ENCODE measurements at regions not wholly inside any gene's neighbourhood (a gene's known extent, or its start where the extent isn't known, plus 50 kb on each side); places are given as distances from the start of the nearest gene placed in this dataset.

GRCh38 chr5:6856653-6857052 lies 143.4 kb downstream of the TENT4A start:
- Histone ChIP-seq H3K9ac (replicated peaks in 1 of 4; ENCODE audit: extremely low read depth in 1 of 4, low read depth in 3 of 4, low read length in 3 of 4) (no peak overlapping the region), H3K4me2 (ENCODE audit: insufficient read depth in 1 of 2, low read depth in 2 of 2, low read length in 2 of 2) (no peak overlapping the region), H3K9me3 (ENCODE audit: insufficient read depth in 2 of 2, low read depth in 1 of 2, low read length in 1 of 2) (peaks cover 14 to 19% of the 10 kb centered on the region in 2 experiments), H2AFZ (ENCODE audit: low read length) (no peak overlapping the region), H4K20me1 (replicated peaks in 1 of 2; ENCODE audit: control insufficient read depth in 1 of 2, insufficient read depth in 2 of 2, low read length in 2 of 2) (no peaks in the 10 kb centered on the region), H4K8ac (ENCODE audit: extremely low read depth, insufficient read depth, low read length) (no peak overlapping the region), H2BK5ac (ENCODE audit: low read depth, low read length) (no peak overlapping the region), H2BK15ac (ENCODE audit: low read length) (no peak overlapping the region), H3K79me2 (ENCODE audit: control insufficient read depth in 1 of 2, insufficient read depth in 2 of 2, low read length in 2 of 2) (no peaks in the 10 kb centered on the region), H2BK120ac (replicated peaks; ENCODE audit: low read depth, low read length) (no peak overlapping the region), H3K36me3 (ENCODE audit: control insufficient read depth in 2 of 4, insufficient read depth in 4 of 4, low read length in 3 of 4) (no peaks in the 10 kb centered on the region), H3K4me3 (ENCODE audit: extremely low read depth in 1 of 4, insufficient read depth in 2 of 4, low read depth in 3 of 4, low read length in 4 of 4) (no peak overlapping the region), H4K91ac (replicated peaks; ENCODE audit: insufficient read length, low read length) (no peak overlapping the region), H3K27me3 (replicated peaks in 1 of 4; ENCODE audit: control insufficient read depth in 3 of 4, extremely low read depth in 1 of 4, insufficient read depth in 3 of 4, low read length in 3 of 4) (no peaks in the 10 kb centered on the region), H2AK5ac (ENCODE audit: low read depth, low read length) (no peak overlapping the region), H3K23ac (ENCODE audit: insufficient read length) (no peak overlapping the region), H3K79me1 (ENCODE audit: low read depth, low read length) (no peaks in the 10 kb centered on the region; the same call in 1 of the 2 replicates), H2BK20ac (ENCODE audit: low read length) (no peak overlapping the region), H2BK12ac (ENCODE audit: low read depth, low read length) (no peak overlapping the region), H3K23me2 (ENCODE audit: low read depth, low read length) (no peaks in the 10 kb centered on the region), H4K5ac (ENCODE audit: insufficient read length, low read depth, low read length) (no peak overlapping the region), H3K27ac (ENCODE audit: low read depth, low read length) (no peak overlapping the region), H3K18ac (ENCODE audit: extremely low read depth, low read length) (no peak overlapping the region), H3K4ac (replicated peaks; ENCODE audit: insufficient read length, low read depth, low read length) (no peak overlapping the region), H3K4me1 (replicated peaks in 1 of 4; ENCODE audit: control insufficient read depth in 3 of 4, insufficient read depth in 4 of 4, low read length in 3 of 4) (no peaks in the 10 kb centered on the region), H3K56ac (replicated peaks; ENCODE audit: insufficient read length, low read depth, low read length) (no peak overlapping the region), H3K14ac (ENCODE audit: insufficient read length) (no peak overlapping the region)
- ChIA-PET CTCF (ENCODE audit: partially characterized antibody) (interaction anchor here (1.0 to 1.4 kb wide), 2 partner anchors 16 to 24 kb away, joined by 3 read pairs; no protein-coding TSS in a partner anchor), POLR2A (ENCODE audit: partially characterized antibody) (no interaction called here)
- 84% methylated on average over 5 of the region's 5 CpGs; no CpG with 5 or more reads in 1 of the 2 experiments for WGBS, 2 experiments (ENCODE audit: extremely low coverage in 1 of 2, insufficient coverage in 1 of 2, insufficient read length in 1 of 2, insufficient replicate concordance in 2 of 2, low coverage in 1 of 2, low lambda C conversion rate in 2 of 2, missing lambda C conversion rate in 1 of 2)
- FAIRE-seq (no peak), DNase-seq (ENCODE audit: low read depth in 1 of 2, low spot score in 2 of 2) (no peak)
- TF ChIP-seq PHF8 (conservative IDR thresholded peaks at IDR 0.05; ENCODE audit: low read depth, low read length), result no peak
- no peak for TF ChIP-seq POLR2AphosphoS5 (IDR thresholded peaks at IDR 0.05; ENCODE audit: low read depth, low read length)
- no peak for TF ChIP-seq ZNF274 (IDR thresholded peaks at IDR 0.05; ENCODE audit: borderline replicate concordance, extremely low read depth, low read length)
- TF ChIP-seq NANOG (IDR thresholded peaks at IDR 0.05; ENCODE audit: insufficient read depth, low read depth, low read length, poor library complexity, severe bottlenecking), result no peak
- TF ChIP-seq CREB1 (IDR thresholded peaks at IDR 0.05), result no peak
- no peak for TF ChIP-seq POLR2A (IDR thresholded peaks at IDR 0.05; ENCODE audit: control extremely low read depth in 1 of 2, low read depth in 2 of 2, low read length in 2 of 2)
- TF ChIP-seq EZH2 (IDR thresholded peaks at IDR 0.05; ENCODE audit: low read depth, low read length, severe bottlenecking), result no peak
- TF ChIP-seq RBBP5 (IDR thresholded peaks at IDR 0.05; ENCODE audit: borderline replicate concordance, low read depth, low read length), result no peak
- TF ChIP-seq SP2 (IDR thresholded peaks at IDR 0.05; ENCODE audit: low read length), result no peak
- no peak for TF ChIP-seq RFX5 (IDR thresholded peaks at IDR 0.05; ENCODE audit: borderline replicate concordance, low read depth, low read length)

Measured in H1 (cell line).